Medulla oblongata (tissue), 1 donor: ENCODE measurements at regions not wholly inside any gene's neighbourhood (a gene's known extent, or its start where the extent isn't known, plus 50 kb on each side); places are given as distances from the start of the nearest gene placed in this dataset.
"Not testable (repeated sequence)": the region's sequence is repeated elsewhere in the genome, so short reads cannot be mapped to it uniquely, and the experiment has no call there.

Source experiments
- DNase-seq: peaks from one replicate; pipeline ENCODE4 v3.0.0-alpha.2; 2015; ENCODE audit errors: extremely low spot score

GRCh38 chr3:40753291-40753770, 228.6 kb downstream of the ZNF621 start:
- no peak for DNase-seq

- no peak for DNase-seq
Measured at GRCh38 chr3:40753951-40754350, 229.2 kb downstream of the ZNF621 start.

GRCh38 chr3:40754994-40755393, 230.2 kb downstream of the ZNF621 start:
- DNase-seq: no peak

GRCh38 chr3:40756500-40756899, 231.7 kb downstream of the ZNF621 start:
- DNase-seq: no peak

- not testable (repeated sequence) for DNase-seq
Measured at GRCh38 chr3:40762771-40763170, 238.0 kb downstream of the ZNF621 start.

GRCh38 chr3:40763807-40764206, 239.0 kb downstream of the ZNF621 start:
- DNase-seq: no peak

GRCh38 chr3:40764747-40765146, 240.0 kb downstream of the ZNF621 start:
- DNase-seq: no peak

- no peak for DNase-seq
Measured at GRCh38 chr3:40765884-40766283, 241.1 kb downstream of the ZNF621 start.

- DNase-seq: no peak
Measured at GRCh38 chr3:40766396-40766795, 241.6 kb downstream of the ZNF621 start.

GRCh38 chr3:40768046-40768445, 243.3 kb downstream of the ZNF621 start:
- no peak for DNase-seq

GRCh38 chr3:40768536-40768935, 243.8 kb downstream of the ZNF621 start:
- DNase-seq: no peak

GRCh38 chr3:40770061-40770460, 245.3 kb downstream of the ZNF621 start:
- peak; percentile 57 for DNase-seq

GRCh38 chr3:40771112-40771511, 246.4 kb downstream of the ZNF621 start:
- DNase-seq: peak; percentile 56

GRCh38 chr3:40779039-40779438, 254.3 kb downstream of the ZNF621 start:
- no peak for DNase-seq

- DNase-seq: peak; percentile 94
Measured at GRCh38 chr3:40780291-40780924, 255.6 kb downstream of the ZNF621 start.

GRCh38 chr3:40780925-40781406, 256.2 kb downstream of the ZNF621 start:
- DNase-seq: peak; percentile 38

- no peak for DNase-seq
Measured at GRCh38 chr3:40782111-40782721, 257.5 kb downstream of the ZNF621 start.

GRCh38 chr3:40790746-40791145, 266.0 kb downstream of the ZNF621 start:
- no peak for DNase-seq

- DNase-seq: no peak
Measured at GRCh38 chr3:40793730-40794129, 269.0 kb downstream of the ZNF621 start.

GRCh38 chr3:40800343-40800742, 275.6 kb downstream of the ZNF621 start:
- no peak for DNase-seq

GRCh38 chr3:40801284-40801741, 276.6 kb downstream of the ZNF621 start:
- no peak for DNase-seq

GRCh38 chr3:40803311-40803710, 278.6 kb downstream of the ZNF621 start:
- DNase-seq: no peak

- no peak for DNase-seq
Measured at GRCh38 chr3:40805456-40805855, 280.7 kb downstream of the ZNF621 start.
